AG04450 (cell line): ENCODE measurements at regions not wholly inside any gene's neighbourhood (a gene's known extent, or its start where the extent isn't known, plus 50 kb on each side); places are given as distances from the start of the nearest gene placed in this dataset.

Experiments used
- CTCF ChIA-PET: fragments of 300-600, 350-600 bp; formaldehyde crosslinking; extraction: SDS; loops from one replicate; lab custom pipeline; 2022; ENCODE audit warnings: antibody characterized with exemption, inconsistent platforms; lab: Charles Lee
- POLR2A ChIA-PET: fragments of 350-600 bp; formaldehyde crosslinking; extraction: SDS; loops from one replicate; lab custom pipeline; 2021; ENCODE audit warnings: antibody characterized with exemption, inconsistent platforms; lab: Yijun Ruan, JAX
- DNase-seq: peaks from one replicate; pipeline ENCODE4 v3.0.0-alpha.2; 2011; ENCODE audit warnings: low read depth, low spot score
- H3K27ac ChIP-seq: one replicate; pipeline ENCODE4 v1.5.1; 2012; ENCODE audit warnings: low read depth, low read length, control low read depth
- H3K27me3 ChIP-seq: one replicate; pipeline ENCODE4 v1.6.0; 2012; ENCODE audit warnings: low read length; ENCODE audit not compliant: control insufficient read depth, insufficient read depth
- H3K4me3 ChIP-seq: 2 replicates; pipeline ENCODE4 v1.5.1; 2011; ENCODE audit warnings: mild to moderate bottlenecking, low read depth, low read length, control low read depth
- H3K9me3 ChIP-seq: 2 replicates; pipeline ENCODE4 v1.5.1; 2012; ENCODE audit warnings: low read length; ENCODE audit not compliant: control insufficient read depth, insufficient read depth
- TF ChIP-seq, protein P1 (sequence below): IDR thresholded peaks from 2 replicates; pipeline ENCODE4 v1.5.1; 2011; ENCODE audit warnings: low read depth, low read length, control low read depth, inconsistent platforms

DNA sequence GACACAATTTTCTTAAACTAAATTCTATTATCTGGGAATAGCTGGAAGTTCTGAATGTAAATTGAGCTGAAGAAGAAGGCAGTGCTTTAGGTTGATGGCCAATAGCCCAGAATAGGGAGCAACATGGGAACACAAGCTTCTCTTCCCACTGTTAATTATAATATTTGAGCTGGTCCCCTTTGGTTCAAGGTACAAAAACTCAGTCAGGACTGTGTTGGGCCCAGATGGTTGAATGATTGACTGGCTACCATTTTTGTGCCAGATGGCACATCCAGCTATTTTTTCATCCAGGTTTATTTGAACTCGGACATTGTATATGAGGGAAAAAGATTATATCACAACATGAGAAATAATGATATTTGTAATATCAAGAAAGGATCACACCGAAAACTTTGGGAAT, 458.9 kb downstream of the SLITRK1 start:
- Histone ChIP-seq H3K27ac (no peak overlapping the region), H3K9me3 (no peaks in the 10 kb centered on the region), H3K27me3 (no peaks in the 10 kb centered on the region), H3K4me3 (no peak overlapping the region)
- CTCF ChIA-PET, result no interaction called here
- TF ChIP-seq, protein P1, sequence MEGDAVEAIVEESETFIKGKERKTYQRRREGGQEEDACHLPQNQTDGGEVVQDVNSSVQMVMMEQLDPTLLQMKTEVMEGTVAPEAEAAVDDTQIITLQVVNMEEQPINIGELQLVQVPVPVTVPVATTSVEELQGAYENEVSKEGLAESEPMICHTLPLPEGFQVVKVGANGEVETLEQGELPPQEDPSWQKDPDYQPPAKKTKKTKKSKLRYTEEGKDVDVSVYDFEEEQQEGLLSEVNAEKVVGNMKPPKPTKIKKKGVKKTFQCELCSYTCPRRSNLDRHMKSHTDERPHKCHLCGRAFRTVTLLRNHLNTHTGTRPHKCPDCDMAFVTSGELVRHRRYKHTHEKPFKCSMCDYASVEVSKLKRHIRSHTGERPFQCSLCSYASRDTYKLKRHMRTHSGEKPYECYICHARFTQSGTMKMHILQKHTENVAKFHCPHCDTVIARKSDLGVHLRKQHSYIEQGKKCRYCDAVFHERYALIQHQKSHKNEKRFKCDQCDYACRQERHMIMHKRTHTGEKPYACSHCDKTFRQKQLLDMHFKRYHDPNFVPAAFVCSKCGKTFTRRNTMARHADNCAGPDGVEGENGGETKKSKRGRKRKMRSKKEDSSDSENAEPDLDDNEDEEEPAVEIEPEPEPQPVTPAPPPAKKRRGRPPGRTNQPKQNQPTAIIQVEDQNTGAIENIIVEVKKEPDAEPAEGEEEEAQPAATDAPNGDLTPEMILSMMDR, result no peak
- DNase-seq, result no peak
- POLR2A ChIA-PET, result no interaction called here

DNA sequence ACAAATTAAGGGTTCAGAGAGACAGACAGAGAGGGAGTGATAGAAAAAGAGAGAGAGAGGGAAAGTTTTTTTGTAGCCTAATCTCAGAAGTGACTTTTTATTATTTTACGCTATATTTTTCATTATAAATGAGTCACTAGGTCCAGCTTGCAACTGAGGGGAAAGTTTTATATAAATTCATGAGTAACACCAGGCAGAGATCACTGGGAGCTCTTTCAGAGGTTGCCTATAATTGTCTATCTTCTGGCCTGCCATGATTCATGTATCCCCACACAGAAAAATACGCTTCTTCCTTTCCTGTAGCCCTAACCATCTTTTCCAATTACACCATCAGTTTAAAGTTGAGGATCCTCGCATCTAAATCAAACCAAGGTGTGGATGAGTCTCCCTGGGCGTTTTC, 467.9 kb downstream of the SLITRK1 start:
- CTCF ChIA-PET, result no interaction called here
- TF ChIP-seq, protein P1, result no peak
- DNase-seq, result no peak

DNA sequence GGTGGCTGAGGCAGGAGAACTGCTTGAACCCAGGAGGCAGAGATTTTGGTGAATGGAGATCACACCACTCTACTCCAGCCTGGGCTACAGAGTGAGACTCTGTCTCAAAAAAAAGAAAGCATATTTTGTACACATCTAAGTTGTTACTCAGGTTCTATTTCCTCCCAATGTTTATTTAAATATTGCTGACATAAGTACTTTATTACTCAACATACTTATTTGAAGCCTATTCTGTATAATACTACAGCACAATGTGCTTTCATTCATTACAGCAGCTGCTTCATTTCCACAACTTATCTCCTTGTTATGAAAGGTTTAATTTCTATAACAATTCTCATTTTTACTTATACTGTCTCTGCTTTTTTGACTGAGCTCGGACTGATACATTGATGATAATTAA, 495.7 kb downstream of the SLITRK1 start:
- TF ChIP-seq, protein P1, result no peak
- Histone ChIP-seq H3K27ac (no peak overlapping the region), H3K27me3 (no peaks in the 10 kb centered on the region), H3K9me3 (no peaks in the 10 kb centered on the region), H3K4me3 (no peak overlapping the region)
- DNase-seq, result no peak
- ChIA-PET POLR2A (no interaction called here), CTCF (no interaction called here)

More for the DNA sequence above, 467.9 kb downstream of the SLITRK1 start:
- Histone ChIP-seq H3K27ac (no peak overlapping the region), H3K9me3 (no peaks in the 10 kb centered on the region), H3K27me3 (no peaks in the 10 kb centered on the region), H3K4me3 (no peak overlapping the region)
- POLR2A ChIA-PET, result no interaction called here

DNA sequence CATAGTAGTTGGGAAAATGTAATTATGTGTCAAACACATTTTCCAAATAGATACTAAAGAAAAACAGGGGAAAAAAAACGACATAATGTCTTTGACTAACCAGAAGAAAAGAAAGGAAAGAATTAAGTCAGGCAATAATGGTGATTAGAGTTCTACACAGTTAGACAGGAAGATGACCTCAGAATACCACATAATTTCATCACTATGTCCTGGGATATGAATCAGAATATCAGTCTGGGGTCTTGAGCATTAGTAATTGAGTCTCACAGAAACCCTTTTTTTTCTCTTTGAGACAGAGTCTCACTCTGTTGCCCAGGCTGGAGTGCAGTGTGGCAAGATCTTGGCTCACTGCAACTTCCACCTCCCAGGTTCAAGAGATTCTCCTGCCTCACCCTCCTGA, 503.4 kb downstream of the SLITRK1 start:
- H3K9me3 ChIP-seq, result no peaks in the 10 kb centered on the region
- DNase-seq, result no peak
- no peaks in the 10 kb centered on the region for H3K27me3 ChIP-seq
- ChIA-PET CTCF (interaction anchor here (1.0 kb wide), 1 partner anchor 18 kb away, joined by 3 read pairs; no protein-coding TSS in a partner anchor), POLR2A (no interaction called here)
- TF ChIP-seq, protein P1, result no peak
- no peak overlapping the region for H3K27ac ChIP-seq
- no peak overlapping the region for H3K4me3 ChIP-seq

DNA sequence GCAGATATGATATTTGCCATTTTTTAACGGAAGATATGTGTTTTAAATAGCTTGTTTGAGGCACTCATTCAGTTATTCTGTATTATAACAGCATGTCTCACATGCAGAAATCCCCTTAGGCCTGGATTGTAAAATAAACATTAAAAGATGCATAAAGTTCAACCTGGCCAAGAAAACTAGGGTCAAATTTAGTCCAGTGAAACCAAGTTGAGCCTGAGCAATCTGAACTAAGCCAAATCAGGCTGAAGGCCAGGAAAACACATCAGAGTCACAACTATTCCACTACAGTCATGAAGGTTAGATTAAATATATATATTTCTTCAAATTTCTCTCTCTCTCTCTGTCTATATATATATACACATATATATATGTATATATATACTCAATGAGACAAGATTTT, 504.8 kb downstream of the SLITRK1 start:
- TF ChIP-seq, protein P1, result no peak
- no peaks in the 10 kb centered on the region for H3K27me3 ChIP-seq
- no peak overlapping the region for H3K27ac ChIP-seq
- H3K4me3 ChIP-seq, result no peak overlapping the region
- DNase-seq, result peak; percentile 11
- POLR2A ChIA-PET, result no interaction called here
- H3K9me3 ChIP-seq, result no peaks in the 10 kb centered on the region
- CTCF ChIA-PET, result no interaction called here
